LoVo (cell line): ENCODE measurements at regions not wholly inside any gene's neighbourhood (a gene's known extent, or its start where the extent isn't known, plus 50 kb on each side); places are given as distances from the start of the nearest gene placed in this dataset.

Source experiments
- DNase-seq: peaks from one replicate; pipeline ENCODE4 v3.0.0-alpha.2; 2016; ENCODE audit warnings: low spot score

DNA sequence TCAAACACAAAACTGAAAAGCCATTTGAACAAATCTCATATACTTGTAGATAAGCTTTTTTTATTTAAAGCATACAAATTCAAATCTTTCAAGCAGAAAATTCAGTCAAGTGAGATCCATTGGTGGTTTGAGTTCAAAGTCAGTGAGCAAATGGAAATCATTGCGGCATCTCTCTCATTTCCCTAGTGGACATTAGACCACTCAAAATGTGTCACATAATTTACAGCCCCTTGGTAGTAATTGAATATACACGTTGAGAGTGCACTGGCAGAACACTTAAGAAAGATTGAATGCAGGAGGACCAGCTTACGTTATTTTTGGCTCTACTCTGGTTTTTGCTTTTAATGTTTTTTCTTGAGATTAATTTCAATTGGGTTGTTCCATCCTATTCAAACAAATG, 633.7 kb downstream of the USP25 start:
- DNase-seq = no peak

DNA sequence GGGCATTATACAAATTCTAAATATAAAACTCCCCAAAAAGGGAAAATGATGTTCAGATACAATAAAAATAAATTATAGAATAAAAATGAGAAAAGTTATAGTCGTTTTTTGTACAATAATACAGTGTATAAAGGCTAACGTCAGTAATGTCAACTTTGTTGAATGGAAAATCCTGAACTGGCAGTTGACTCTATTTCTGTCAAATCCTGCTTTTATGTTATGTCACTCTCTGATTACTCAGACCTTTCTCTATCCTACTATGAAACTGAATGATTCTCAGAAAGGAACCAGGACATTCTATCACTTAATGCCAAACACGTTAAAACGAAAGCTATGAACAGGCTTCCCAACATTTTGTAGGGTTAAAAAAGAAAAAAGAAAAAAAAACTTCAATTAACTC, 636.4 kb downstream of the USP25 start:
- no peak for DNase-seq

DNA sequence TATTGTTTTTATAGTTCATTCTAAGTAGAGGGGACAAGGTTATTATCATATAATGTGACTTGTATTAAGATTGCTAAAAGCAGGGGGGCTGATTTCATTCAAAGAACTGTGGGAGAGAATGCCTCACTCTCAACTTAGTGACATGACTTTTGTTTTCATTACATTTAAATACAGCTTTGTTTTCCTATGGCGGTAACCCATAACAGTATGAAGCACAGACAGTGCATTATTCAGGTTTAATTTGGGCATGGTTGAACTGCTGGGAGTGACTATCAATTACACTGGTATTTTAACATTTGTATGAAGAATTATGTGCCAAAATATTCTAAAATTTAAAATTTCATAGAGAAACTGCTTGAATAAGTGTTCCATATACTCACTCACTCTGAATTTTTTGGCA, 637.3 kb downstream of the USP25 start:
- DNase-seq = no peak

DNA sequence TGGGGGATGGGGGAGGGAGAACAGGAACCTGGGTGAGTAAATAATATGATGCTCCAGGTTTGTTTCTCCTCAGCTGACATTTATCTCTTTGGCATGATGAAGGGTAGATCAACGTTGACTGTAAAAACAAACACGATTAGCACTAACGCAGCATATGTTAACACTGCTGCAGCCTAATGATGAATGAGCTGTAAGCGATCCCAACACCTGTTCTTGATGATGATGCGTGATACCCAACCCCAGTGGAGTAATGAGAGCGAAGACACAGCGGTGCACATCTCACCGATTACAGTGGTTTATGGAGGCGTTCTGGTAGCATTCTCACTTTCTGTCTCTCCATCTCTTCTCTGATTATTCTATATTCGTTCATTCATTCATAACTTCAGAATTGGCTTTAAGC, 640.4 kb downstream of the USP25 start:
- no peak for DNase-seq

DNA sequence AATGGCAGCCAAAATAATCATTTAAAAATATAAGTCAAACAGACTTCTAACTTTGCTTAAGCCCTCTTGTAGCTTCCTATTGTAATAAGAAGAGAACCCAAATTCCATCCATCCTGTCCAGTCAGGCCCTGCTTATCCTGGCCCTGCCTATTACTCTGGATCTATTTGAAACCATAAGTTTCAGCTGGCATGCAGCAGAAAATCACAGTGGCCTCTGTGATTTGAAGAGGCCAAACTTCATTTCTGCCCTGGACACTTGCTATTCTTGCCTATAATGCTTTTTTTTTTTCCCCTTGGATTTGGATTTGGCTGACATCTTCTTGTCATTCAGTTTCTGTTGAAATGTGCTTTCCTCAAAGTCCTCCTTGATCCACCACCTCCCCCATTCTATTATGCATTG, 642.8 kb downstream of the USP25 start:
- no peak for DNase-seq

DNA sequence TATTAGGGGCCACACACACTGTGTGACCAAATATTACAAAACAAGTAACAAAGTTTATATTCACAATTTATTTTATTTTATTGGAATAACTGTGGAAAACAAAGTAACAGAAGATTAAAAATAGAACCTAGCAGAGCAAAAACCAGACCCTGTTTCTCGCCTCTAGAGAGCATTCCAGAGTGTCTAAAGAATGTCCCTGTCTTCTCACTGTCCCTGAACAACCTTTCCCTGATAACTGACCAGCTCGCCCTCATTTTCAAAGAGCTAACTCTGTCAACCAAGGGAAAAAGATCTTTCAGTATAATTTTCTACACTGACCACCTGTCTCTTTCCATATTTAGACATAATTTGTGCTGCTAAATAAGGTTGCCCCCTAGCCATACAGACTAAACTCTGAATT, 646.9 kb downstream of the USP25 start:
- no peak for DNase-seq

DNA sequence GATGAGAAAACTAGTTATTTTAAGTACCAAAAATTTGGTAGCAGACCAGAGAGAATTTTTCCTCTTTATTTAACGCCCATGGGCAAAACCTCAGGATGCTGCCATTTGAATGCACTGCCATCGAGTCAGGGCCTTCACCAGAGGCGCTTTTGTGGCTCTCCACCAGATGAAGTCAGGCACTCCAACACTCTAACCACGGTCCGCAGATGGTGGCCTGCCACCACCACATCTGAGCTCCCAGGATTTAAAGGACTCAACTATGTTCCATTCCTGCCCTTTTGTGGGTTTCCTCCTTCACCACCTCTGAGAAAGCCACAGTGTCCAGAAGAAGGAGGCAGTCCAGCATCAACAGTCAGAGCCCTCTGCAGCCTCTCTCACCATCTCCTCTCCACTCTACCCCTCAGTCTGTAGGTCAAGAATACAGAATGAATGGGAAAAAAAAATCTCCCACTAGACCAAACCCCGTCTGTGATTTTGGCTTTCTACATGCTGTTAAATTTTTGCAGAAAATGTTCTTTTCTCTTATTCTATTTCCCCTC, 647.4 kb downstream of the USP25 start:
- no peak for DNase-seq

DNA sequence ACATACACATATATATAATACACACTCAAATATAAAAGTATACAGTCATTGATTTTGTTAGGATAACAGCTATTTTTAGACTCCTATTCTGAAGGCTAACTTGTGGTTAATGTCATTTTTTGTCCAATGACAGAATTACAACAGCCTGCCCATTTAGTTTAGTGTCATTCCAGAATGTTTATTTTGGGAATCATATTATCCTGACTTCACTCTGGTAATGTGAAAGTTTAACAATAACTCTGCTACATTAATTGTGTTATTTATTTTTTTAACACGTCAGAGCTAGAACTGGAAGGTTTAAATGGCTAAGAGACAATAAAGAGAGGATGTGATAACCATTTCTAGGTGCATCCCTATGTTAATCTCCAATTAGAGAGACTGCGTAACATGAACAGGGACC, 648.1 kb downstream of the USP25 start:
- no peak for DNase-seq

DNA sequence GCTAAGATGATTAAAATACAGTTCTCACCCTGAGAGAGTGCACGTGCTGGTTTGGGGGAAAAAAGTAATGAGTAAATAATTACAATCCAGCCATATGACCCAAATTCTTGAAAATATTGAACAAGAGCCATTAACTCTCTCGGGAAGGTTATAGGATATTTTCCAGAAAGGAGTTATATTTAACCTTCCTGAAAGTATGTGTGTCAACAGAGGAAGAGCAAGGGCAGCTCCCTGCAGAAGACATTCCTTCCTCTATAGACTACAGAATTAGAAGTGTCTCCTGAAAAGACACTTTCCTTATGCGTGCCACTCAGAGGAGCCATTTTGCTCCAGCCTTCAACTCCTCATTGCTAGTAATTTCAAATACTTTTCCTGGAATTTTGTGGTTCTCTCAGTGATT, 648.7 kb downstream of the USP25 start:
- DNase-seq = no peak

DNA sequence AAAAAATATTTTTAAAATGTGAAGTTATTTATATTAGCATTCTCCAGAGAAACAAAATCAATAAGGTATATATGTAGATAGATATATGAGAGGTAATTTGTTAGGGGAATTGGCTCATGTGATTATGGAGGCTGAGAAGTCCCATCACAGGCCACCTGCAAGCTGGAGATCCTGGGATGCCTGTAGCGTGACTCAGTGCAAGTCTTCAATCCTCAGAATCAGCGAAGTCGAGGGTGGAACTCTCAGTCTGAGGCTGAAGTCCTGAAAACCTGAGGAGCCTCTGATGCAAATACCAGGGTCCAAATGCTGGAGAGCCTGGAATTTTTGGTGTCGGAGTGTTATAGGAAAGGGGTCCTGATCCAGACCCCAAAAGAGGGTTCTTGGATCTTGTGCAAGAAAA, 658.5 kb downstream of the USP25 start:
- no peak for DNase-seq

DNA sequence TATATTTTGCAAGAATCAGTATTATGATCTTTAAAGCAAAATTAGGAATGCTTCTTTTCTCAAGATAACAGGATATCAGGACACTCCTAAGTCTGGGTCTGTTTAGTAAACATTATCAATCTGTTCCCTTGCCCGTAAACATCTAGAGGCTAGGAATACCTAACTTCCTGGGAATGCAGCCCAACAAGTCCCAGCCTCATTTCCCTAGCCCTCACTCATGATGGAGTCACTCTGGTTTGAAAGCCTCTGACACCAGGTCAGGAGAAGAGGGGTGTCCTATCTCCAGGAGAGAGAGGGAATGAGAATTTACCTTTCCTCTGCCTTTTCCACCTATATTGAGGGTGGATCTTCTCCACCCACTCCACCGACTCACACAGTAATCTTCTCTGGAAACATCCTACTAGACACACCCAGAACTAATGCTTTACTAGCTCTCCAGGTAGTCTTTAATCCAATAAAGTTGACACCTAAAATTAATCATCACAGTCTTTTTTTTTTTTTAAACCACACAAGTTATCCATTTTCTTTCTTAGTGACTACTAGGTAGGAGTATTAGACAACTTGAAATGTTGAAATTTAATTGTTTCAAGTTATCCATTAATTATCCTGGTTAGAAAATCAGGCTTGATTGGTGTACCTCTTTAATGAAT, 659.3 kb downstream of the USP25 start:
- DNase-seq = no peak

DNA sequence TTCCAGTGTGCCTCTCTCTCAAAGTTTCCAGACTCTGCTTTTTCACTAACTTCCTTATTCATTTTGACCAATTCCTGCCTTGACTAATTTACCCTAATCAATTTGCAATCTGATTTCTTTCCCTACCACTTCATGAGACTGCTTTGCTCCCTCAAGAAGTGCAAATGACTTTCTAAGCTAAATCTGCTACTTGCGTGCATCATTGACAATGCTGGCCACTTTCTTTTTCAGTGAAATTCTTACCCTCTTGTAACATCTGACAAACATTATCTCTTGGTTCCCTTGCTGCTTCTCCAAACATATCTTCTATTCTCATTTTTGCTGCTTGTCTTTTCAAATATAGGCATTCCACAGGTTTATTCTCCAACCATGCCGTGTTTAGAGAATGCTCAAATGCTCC, 659.9 kb downstream of the USP25 start:
- DNase-seq = no peak

DNA sequence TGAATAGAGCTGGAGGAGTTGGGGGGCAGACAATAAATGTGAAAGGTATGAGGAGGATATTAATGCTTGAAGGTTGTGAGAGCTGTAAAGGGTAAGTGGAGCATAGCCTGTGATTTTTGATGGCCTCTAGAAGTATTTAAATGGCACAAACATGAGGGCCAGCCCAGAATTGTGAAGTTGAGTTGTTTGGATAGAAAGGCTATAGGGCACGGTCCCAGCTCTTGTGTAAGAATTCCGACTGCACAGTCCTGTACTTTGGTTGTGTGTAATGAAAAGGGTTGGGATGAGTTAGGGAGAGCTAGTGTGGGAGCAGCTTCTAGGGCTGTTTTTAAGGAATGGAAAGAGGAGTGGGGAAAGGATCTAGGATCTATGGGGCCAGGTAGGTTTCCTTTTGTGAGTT, 665.5 kb downstream of the USP25 start:
- DNase-seq = no peak

DNA sequence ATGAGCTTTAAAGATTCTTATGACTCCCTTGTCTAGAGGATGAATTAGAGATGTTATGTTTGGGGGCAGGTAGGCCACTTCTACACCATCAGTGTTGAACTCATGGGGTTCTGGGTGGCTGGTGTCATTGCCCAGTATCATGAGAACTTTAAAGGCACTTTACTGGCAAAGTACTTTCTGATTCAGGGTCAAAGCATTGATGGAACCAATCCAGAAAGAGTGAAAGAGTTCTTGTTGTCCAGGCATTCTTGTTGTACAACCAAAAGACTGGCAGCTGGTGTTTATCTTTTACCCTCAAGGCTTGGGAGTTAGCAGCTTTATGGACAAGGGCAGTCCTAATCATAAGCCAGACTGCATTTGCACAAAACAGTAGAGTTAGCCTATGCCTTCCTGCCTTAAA, 673.0 kb downstream of the USP25 start:
- DNase-seq = no peak

DNA sequence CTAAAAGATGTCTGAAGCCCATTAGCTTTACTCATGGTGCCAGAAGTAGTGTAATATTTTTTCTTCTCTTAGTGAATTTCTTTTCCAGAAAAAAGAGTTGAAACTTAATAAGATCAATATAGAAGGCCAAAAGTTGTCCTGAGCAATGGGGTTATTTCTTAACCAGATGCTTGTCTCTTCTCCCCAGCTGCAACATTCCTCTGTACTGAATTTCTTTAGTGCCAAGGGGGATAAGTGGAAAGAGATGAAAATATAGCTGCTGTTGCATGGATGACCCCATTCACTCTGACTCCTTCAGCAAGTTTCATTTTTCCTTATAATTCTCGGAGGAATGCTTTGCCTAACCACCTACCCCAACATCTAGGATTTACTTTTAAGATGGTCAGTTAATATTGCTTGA, 675.0 kb downstream of the USP25 start:
- no peak for DNase-seq

DNA sequence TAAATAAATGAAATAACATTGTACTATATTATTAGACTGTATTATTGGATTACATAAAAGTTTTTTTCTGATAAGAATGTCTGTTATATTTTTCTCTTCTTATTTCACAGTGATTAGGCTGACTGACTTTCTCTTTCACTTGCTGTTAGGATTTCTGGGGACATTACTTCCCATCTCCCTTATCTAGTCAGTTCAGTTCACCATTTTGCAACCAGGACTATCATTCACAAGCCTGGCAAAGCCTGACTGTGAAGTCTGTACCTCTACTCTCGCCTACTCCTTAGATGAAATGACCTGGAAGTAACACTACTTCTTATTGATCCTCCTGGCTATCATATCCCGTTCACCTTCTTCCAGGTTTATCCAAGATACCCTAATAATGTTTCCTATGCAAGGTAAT, 676.6 kb downstream of the USP25 start:
- DNase-seq = no peak

DNA sequence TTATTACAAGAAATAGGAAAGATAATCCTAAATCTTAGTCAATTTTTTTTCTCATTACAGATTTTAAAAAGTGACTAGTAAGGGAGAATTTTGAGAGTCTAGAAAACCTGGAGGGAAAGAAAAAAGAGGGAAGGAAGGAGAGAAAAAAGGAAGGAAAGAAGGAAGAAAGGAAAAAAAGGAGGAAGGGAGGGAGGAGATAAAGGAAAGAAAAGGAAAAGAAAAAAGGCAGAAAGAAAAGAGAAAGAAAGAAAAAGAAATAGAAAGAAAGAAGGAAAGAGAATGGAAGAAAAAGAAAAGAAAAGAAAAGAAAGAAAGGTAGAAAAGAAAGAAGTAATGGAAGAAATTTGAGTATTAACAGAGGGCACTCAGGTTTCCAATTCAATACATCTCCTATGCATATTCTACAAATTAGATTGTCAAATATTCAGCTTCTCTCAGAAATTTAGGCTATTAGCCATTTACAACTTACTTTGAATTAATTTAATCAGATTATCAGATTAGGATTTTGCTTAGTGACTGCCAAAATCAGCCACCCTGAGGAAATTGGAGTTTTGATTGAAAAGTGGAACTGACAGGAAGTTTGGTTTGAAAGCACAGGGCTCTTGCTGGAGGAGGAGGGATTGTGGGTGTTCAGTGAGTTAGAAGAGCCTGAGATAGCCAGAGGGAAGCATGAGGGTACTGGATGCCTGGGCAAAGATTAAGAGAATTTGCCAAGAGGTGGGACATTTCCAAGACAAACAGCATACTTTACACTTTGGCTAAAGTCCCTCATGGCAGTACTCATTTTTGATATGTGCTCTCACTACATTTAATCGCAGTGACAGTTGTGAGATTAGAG, 677.8 kb downstream of the USP25 start:
- DNase-seq = no peak

DNA sequence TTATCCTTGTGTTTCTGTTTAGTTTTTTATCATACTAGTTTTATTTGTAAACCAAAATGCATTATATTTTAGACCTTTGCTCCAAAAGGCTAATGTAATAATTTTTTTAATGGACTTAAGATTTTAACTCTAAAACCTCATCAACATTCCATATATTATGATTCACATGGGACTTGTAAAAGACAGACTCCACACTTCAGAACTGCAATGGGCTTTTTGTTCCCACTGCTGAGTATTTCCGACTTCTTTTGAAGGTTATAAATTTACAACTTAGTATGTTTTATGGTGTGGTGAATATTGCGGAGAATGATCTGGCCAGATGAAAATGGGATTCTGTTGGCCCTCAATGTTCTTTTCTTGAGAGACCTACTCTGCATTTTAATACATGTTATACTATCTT, 678.5 kb downstream of the USP25 start:
- no peak for DNase-seq

DNA sequence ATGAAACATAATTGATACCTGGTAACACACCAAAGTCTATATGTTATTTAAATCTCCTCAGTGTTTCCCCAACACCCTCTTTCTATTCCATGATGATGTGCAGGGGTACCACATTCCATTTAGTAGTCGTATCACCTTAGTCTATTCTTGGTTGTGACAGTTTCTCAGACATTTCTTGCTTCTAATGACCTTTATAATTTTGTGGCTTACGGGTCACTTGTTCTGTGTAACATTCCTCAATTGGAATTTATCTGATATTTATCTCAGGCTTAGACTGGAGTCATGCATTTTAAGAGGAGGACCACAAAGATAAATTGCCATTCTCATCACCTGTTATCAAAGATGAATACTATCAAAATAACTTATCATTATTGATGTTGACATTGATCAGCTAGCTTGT, 679.6 kb downstream of the USP25 start:
- DNase-seq = no peak

DNA sequence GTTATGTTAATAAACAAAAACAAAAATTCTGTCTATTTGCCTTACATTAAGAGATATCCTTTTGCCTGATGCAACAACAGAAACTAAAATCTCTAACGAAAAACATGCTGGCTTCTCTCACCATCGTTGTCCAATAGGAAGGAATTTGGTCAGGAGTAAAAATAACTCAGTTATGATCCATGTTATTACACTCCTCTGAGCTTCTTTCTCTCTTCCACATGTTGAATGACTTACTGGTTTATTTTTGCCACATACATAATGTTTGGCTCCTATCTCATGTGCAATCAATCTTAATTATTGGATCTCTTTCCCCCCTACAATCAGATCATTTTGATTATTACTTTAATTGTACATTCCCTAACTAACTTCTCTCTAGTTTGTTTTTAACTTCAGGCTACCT, 688.4 kb downstream of the USP25 start:
- DNase-seq = no peak

DNA sequence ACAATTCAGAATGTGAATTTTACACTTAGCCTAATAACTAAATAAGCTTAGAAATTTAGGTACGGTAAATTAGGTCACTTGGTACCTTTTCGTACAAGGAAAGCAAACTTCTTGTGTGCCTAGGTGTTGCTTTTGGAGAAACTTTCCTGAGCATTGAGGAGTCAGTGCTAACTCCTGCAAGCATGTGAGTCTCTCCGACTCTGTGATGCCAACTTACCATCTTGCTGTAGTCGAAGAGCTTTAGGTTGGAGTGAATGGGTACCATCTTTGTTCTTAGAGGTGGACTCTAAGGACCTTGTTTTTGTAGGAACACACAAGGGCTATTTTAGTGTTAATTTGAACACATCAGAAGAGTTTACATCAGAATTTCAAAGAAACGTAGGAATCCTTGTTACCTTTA, 688.9 kb downstream of the USP25 start:
- DNase-seq = no peak

DNA sequence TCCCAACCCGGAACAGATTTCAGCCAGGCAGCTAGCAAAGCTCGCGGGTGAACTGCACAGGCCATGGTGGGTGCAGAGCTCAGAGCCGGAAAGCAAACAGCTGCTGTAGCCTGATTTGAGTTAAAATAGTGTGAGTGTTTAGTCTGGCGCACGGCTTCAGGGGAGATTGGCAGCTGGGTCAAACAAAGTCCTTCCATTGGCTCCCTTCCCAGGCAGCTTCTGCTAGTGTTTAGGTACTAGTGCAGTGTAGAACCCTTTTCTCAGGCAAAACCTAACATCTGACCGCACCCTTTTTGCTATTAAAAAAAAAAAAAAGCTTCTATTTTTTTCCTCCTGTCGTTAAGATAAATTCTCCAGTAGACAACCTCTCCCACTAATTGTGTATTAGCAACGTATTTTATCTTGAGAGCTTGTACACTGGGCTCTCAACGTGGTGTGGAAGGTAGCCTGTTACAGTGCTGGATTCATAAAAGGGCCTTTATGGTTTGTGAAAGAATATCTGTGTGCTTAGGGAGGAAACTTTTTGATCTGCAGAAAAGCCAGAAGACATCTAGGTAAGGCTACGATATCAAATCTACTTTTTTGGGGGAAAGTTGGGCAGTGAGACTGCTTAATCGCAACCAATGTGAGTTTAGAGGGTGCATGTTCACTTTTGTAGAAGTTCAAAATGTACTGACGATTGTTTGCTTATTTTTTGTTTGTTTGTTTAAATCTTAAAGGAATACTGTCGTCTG, 689.6 kb downstream of the USP25 start:
- no peak for DNase-seq
